GM21786 (cell line): ENCODE measurements at regions not wholly inside any gene's neighbourhood (a gene's known extent, or its start where the extent isn't known, plus 50 kb on each side); places are given as distances from the start of the nearest gene placed in this dataset.
"Not testable (repeated sequence)": the region's sequence is repeated elsewhere in the genome, so short reads cannot be mapped to it uniquely, and the experiment has no call there.

Experiments used
- ATAC-seq: cut with Tn5 transposase; IDR thresholded peaks from one replicate; pipeline ENCODE4 v1.9.1; 2021; ENCODE audit not compliant: unreplicated experiment

DNA sequence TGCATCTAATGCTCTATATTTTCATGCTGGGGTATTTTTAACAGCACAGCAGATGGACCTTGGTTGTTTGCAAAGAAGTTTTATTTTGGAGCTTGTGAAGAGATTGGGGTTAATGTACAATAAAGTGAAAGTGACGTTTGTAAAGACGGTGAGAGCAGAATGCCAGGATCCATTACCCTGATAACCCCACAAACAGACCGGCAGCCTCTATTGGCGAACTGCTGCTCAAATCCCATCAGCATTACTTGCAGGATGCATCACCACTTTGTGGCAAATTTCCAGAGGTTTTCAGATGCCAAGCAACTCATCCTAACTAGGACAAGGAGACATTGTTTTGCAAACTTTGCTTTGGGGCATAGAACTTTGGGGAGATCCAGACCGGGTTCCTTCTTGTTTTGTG lies 383.3 kb upstream of the ZNF462 start:
- ATAC-seq, result no peak

DNA sequence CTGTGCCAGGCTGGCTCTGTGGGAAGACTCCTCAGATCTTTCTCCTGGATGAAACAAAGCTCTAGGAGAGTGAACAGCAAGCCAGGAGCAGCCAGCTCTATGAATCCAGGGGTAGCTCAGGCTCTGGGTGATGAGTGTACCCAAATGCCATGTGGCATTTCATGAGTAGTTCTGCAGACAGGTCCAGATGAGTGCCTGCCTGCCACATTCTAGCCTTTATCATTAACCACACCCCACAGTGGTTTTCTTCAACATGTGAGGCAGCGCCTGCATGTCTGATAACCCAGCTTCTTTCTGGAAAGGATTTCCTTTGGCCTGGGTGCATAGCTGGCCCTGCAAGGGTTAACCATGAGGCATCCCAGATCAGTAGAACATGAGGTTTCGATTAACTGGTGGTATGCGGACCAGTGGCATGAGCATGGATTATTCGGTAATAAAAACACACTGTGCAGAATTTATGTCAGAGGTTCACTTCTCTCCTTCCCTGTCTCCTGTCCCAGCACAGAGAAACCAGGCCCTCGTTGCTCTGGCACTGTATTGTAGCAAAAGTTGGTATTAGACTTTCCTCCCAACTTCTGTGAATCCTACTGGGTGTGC lies 381.9 kb upstream of the ZNF462 start:
- ATAC-seq, result no peak

DNA sequence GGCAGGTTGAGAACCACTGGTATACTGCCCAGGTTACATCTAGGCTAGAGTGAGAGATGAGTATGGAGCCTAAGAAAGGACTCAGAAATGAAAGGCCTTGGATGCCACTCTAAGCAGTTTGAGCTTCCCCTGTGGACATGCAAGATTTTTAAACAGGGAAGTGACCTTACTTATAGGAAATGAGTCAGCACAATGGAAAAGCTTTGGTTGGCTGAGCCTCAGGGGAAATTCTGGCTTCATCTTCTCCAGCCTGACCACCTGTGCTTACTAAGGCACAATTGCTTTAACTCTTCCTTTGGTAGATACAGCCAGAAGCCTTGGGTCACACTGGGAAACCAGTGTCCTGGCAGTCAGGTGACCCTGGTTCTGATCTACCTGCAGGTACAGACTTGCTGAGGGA lies 380.2 kb upstream of the ZNF462 start:
- ATAC-seq, result no peak

GRCh38 chr9:106486685-106487084 lies 376.3 kb upstream of the ZNF462 start:
- ATAC-seq, result no peak

DNA sequence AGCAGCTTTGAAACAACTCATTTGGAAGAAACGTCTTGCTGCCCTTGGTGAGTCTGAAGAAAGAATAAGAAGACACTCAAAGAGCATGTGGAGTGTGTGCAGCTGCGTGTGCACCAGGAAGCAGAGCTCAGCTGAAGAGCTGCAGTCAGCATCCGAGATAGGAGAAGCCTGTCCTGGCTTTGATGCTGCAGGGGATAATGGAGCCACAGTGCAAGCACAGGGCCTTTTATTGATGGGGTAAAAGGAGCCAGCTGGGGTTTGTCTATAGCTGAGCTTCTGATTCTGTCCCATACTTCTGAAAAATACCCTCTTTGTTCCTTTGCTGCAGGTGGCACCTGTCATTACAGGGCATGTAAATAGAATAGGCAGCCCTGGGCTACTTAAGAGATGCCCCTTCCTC lies 375.7 kb upstream of the ZNF462 start:
- ATAC-seq, result no peak

- not testable (repeated sequence) for ATAC-seq
These were observed 370.8 kb upstream of the ZNF462 start for GRCh38 chr9:106492126-106492525.

DNA sequence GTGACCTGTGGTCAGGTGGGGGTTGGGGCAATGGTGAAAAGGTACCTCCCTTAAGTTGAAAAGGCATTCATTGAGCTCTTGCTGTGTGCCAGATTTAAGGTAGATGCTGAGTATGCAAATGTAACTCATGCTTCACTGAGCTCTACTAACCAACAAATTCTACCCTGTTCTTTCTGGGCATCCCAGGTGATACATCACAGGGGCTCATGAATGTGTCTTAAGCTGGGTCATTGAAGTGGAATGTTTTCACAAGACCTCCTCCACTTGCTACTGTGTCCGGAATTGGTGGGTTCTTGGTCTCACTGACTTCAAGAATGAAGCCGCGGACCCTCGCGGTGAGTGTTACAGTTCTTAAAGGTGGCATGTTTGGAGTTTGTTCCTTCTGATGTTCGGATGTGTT lies 362.8 kb upstream of the ZNF462 start:
- no peak for ATAC-seq

- not testable (repeated sequence) for ATAC-seq
These were observed 361.8 kb upstream of the ZNF462 start for GRCh38 chr9:106501210-106501609.

GRCh38 chr9:106502930-106503329 lies 360.0 kb upstream of the ZNF462 start:
- ATAC-seq, result no peak

- ATAC-seq, result peak; percentile 83
These were observed 359.2 kb upstream of the ZNF462 start for GRCh38 chr9:106503759-106504158.

DNA sequence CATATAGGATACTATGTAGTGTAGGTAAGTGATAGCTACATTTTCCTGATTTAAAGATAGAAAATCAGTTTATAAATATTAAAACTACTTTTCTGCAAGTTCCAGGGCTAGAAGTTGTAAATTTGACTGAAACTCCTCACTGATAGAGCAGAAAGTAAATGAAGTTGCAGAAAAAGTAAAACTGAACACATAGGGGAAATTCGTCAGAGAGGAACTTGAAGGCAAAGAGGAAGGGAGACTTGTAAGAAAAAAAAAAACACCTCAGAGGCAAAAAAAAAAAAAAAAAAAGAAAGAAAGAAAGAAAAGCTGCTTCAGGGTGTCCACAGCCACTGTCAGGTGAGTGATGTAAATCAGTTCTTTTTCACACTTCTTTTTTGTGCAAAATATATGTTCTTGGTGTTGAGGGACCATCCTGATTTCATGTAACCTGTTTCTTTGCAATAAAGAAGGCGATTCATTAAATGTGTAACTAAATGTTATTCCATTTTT lies 336.2 kb upstream of the ZNF462 start:
- no peak for ATAC-seq

GRCh38 chr9:106528158-106528557 lies 334.8 kb upstream of the ZNF462 start:
- ATAC-seq, result no peak

DNA sequence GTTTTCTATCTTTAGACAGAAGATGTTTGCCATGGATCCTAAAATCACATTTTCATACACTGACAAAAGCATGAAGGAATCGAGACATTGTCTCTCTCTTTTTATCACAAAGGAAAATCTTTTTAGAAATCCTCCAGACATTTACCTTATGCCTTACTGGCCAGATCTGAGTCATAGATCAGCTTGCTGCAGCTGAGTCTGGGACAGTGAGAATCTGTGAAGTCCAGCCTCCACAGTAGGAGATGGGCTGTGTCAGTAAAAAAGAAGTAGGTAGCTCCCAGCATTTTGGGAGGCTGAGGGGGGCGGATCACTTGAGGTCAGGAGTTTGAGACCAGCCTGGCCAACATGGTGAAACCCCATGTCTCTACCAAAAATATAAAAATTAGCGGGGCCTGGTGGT lies 333.4 kb upstream of the ZNF462 start:
- ATAC-seq, result no peak

GRCh38 chr9:106531491-106531890 lies 331.5 kb upstream of the ZNF462 start:
- no peak for ATAC-seq

GRCh38 chr9:106532306-106533015 lies 330.5 kb upstream of the ZNF462 start:
- ATAC-seq, result no peak

- ATAC-seq, result no peak
These were observed 328.2 kb upstream of the ZNF462 start for GRCh38 chr9:106534800-106535199.

DNA sequence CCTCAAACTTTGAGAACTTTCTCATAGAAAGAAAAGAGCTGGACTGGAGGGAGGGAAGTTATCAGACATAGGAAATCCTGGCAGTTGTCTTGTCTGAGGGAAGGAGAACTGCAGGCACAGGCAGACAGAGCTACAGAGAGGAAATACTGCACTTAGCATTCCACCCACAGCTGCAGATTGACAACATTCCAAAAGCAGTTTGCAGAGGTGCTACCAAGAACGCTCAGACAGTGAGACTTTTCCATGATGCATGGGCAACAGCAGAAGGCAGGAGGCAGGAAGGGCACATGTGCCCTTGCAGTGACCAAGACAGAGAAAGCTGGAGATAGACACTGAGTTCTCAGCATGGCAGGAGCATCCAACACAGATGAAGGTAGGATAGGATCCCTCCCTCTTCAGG lies 327.5 kb upstream of the ZNF462 start:
- ATAC-seq, result no peak

DNA sequence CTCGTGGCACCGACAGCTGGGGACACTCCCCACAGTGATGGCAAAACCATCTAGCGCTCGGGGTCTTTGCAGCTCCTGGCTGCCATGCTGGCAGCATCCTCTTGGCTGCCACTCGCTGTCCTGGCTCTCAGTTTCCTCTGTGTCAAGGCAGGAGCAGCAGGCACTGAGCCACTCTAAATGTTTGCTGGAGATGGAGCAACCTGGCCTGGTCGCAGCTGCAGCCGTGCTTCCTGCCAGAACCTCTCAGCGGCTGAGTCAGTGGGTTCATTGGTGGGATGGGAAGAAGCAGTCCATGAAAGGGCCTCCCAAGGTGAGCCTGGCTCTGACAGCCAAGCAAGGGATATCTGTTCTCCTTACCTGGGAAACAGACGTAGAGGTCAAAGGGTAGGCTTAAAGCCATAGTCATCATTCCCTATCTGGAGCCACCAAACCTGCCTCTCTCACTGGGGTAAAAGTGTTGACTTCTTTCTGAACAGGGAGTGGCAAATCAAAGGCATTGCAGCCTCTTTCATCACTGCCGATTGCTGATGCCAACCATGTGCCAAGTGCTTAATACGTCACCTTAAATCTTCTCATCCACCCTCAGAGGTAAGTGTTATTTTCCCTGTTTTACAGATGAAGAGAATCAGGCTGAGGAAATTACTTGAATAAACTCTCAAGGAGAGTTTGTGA lies 304.8 kb upstream of the ZNF462 start:
- ATAC-seq, result no peak

GRCh38 chr9:106560540-106560939 lies 302.4 kb upstream of the ZNF462 start:
- ATAC-seq, result no peak

DNA sequence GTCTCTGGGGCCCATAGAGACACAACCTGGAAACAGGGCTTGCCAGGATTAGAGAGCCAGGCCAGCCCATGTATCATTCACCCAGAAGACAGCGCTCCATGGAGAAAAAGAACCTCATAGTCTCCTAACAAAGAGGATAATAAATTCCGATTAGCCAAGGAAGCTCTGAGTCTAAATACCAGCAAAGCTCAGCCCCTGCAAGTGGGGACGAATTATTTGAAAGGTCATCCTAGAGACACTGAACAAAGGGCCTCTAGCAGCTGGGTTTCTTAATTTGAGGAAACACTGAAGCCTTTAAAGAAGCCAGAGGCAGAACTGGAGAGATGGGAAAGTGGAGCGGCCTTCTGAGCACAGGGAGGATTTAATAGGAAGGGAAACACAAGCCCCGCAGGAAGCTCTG lies 287.1 kb upstream of the ZNF462 start:
- ATAC-seq, result no peak

DNA sequence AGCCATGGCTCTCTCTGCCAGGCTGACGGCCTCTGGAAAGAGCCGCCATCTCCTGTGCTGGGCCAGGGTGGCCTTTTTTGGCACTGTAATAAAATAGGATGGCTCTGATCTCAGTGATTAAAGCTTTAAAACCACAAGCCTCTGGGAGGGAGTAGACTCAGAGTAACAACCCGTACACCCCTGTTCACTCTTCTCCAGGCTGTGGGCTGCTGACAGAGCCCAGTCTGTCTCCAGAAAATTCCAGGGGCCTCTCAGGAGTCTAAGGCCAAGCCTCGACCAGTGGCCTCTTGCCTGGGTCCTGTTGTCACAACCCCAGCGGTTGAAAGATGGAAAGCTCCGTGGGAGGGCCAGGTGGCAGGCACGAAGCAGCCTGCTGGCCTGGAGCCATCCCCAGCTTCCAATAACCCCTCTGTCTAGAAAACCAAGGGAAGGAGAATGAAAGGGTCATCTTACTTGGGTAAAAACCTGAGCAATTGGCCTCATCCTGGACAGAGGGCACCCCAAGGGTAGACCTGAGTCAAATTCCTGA lies 286.7 kb upstream of the ZNF462 start:
- ATAC-seq, result no peak

GRCh38 chr9:106577121-106577520 lies 285.8 kb upstream of the ZNF462 start:
- ATAC-seq, result no peak
